ENCODE measurements at regions not wholly inside any gene's neighbourhood (a gene's known extent, or its start where the extent isn't known, plus 50 kb on each side); places are given as distances from the start of the nearest gene placed in this dataset.

- no peak for DNase-seq (ENCODE audit: low read depth in 3 of 3)
Observed at GRCh38 chr4:19416146-19416545, 835.6 kb upstream of the SLIT2 start.

GRCh38 chr4:19408490-19408889 is 843.2 kb upstream of the SLIT2 start:
- no peak for DNase-seq (ENCODE audit: low read depth in 3 of 3)

- no peak for DNase-seq (ENCODE audit: low read depth in 3 of 3)
Observed at GRCh38 chr4:19406789-19407188, 844.9 kb upstream of the SLIT2 start.

GRCh38 chr4:19403786-19404370 is 847.8 kb upstream of the SLIT2 start:
- no peak for DNase-seq (ENCODE audit: low read depth in 3 of 3)

GRCh38 chr4:19402581-19403065 is 849.1 kb upstream of the SLIT2 start:
- DNase-seq (ENCODE audit: low read depth in 3 of 3): no peak

GRCh38 chr4:19401301-19402080 is 850.2 kb upstream of the SLIT2 start:
- no peak for DNase-seq (ENCODE audit: low read depth in 3 of 3)

- no peak for DNase-seq (ENCODE audit: low read depth in 3 of 3)
Observed at GRCh38 chr4:19400820-19401219, 850.9 kb upstream of the SLIT2 start.

- no peak for DNase-seq (ENCODE audit: low read depth in 3 of 3)
Observed at GRCh38 chr4:19399001-19399400, 852.7 kb upstream of the SLIT2 start.

- DNase-seq (ENCODE audit: low read depth in 3 of 3): no peak
Observed at GRCh38 chr4:19386786-19387185, 864.9 kb upstream of the SLIT2 start.

- DNase-seq (ENCODE audit: low read depth in 3 of 3): no peak
Observed at GRCh38 chr4:19382993-19383756, 868.5 kb upstream of the SLIT2 start.

GRCh38 chr4:19381068-19381467 is 870.6 kb upstream of the SLIT2 start:
- no peak for DNase-seq (ENCODE audit: low read depth in 3 of 3)

GRCh38 chr4:19380600-19380999 is 871.1 kb upstream of the SLIT2 start:
- DNase-seq (ENCODE audit: low read depth in 3 of 3): no peak

GRCh38 chr4:19379191-19379708 is 872.5 kb upstream of the SLIT2 start:
- DNase-seq (ENCODE audit: low read depth in 3 of 3): no peak

- DNase-seq (ENCODE audit: low read depth in 3 of 3): no peak
Observed at GRCh38 chr4:19375931-19376330, 875.8 kb upstream of the SLIT2 start.

- DNase-seq (ENCODE audit: low read depth in 3 of 3): no peak
Observed at GRCh38 chr4:19375136-19375804, 876.4 kb upstream of the SLIT2 start.

GRCh38 chr4:19372390-19372789 is 879.3 kb upstream of the SLIT2 start:
- DNase-seq (ENCODE audit: low read depth in 3 of 3): no peak

GRCh38 chr4:19368800-19369199 is 882.9 kb upstream of the SLIT2 start:
- no peak for DNase-seq (ENCODE audit: low read depth in 3 of 3)

- no peak for DNase-seq (ENCODE audit: low read depth in 3 of 3)
Observed at GRCh38 chr4:19366916-19367315, 884.8 kb upstream of the SLIT2 start.

- no peak for DNase-seq (ENCODE audit: low read depth in 3 of 3)
Observed at GRCh38 chr4:19358015-19358414, 893.7 kb upstream of the SLIT2 start.

- no peak for DNase-seq (ENCODE audit: low read depth in 3 of 3)
Observed at GRCh38 chr4:19349416-19349815, 902.3 kb upstream of the SLIT2 start.

- no peak for DNase-seq (ENCODE audit: low read depth in 3 of 3)
Observed at GRCh38 chr4:19348746-19349145, 903.0 kb upstream of the SLIT2 start.

GRCh38 chr4:19346636-19347035 is 905.1 kb upstream of the SLIT2 start:
- no peak for DNase-seq (ENCODE audit: low read depth in 3 of 3)

All from stimulated activated CD4-positive, alpha-beta T cell treated with anti-CD3 and anti-CD28 coated beads, TNF-alpha, amount 100 ng/mL, for 4 hours (primary cell).